Hypothalamus (tissue), 51 donors: ENCODE measurements at regions not wholly inside any gene's neighbourhood (a gene's known extent, or its start where the extent isn't known, plus 50 kb on each side); places are given as distances from the start of the nearest gene placed in this dataset.
A peak's percentile ranks its signal among the peaks of the same experiment; 100 is the strongest.
"Not testable (repeated sequence)": the region's sequence is repeated elsewhere in the genome, so short reads cannot be mapped to it uniquely, and the experiment has no call there.

Experiments
- DNase-seq, 51 donors: peaks; one replicate each; lab custom pipeline; 2025; lab: John Stamatoyannopoulos, UW

DNA sequence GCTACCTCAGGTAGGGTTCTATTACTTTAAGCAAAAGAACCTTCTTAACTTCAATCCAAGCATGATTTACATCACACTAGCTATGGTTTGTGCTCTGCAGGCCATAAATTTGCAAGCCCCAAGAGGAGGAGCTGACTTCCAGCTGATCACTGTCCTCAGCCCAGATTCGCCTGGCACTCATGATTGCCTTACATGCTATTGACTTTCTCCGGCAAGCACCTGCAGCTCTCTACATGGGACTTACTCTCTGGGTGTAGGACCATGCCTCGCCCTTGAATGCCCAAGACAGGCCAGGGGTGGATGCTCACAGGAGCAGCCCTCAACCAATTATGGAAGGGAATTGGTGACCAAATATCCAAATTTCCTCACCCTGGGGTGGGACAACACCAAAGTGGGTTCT lies 99.8 kb downstream of the ESM1 start:
- no peak for DNase-seq

DNA sequence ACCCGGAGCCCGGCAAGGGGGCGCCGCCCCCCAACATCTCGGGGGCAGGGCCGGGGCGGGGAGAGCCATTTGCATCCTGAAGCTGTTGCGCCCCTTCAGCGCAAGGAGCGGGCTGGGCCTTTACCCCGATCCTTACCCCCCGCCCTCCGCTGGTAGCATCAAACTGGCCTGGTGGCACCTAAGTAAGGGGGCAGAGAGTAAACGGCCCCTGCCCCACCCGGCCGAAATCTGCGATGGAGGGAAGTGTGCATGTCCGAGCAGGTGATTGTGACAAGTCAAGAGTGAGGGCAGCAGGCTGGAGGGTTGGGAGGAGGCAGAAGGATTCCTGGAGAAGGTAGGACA lies 101.2 kb downstream of the ESM1 start:
- no peak for DNase-seq

DNA sequence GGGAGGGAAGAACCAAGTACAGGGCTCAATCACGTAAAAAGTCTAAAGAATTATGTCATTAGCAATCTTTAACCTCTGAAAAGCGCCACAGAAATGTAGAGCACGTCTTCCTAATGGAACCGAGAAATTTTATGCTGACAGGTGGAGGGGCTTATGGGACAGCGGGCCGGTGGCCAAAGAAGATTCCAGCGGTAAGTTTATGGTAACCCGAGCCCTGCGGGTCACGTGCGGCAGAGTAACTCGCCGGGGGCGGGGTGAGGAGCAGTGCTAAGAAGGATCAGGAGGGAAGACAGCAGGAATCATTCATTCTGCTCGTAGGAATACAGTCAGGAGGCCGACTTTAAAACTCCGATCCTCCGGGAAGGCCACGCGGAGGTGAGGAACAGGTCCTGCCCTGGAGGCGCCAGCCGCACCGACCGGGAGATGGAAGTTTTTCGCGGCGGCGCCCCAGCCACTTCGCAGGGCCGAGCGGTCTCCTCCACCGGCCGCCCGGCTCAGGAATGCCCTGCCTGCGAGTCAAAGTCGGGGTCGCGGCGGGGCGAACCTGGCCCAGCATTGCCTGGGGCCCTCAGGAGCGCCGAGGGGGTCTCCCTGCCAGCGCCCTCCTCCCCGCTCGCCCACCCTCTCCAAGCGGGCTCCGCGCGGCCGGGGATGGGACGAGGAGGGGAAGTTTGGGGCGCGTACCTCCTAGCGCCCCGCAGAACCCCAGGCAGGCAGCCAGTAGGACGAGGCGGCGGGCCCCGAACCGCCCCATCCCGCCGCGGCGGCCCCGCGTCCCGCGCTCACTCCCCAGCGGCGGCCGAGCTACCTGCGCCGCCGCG lies 101.8 kb downstream of the ESM1 start:
- peak in 7 of 51 donors; percentile 2 to 26 (median 12) for DNase-seq

DNA sequence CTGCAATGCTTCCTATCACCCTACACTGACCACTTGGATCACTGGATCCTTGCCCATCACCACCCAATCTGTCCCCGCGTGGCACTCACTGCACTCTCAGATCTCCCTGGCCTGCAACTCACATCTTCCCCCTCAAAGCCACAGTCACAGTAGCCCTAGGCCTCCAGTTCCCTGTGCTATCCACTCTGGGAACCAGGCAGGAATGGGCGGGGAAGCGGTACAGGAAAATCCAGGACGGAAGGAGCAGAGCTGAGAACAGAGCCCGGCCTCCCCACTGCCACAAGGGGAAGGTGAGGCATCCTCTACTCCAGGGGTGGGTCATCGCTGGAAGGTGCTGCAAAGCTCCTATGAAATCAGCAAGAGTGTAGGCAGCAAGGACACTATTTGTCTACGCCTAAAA lies 102.6 kb downstream of the ESM1 start:
- DNase-seq = no peak

DNA sequence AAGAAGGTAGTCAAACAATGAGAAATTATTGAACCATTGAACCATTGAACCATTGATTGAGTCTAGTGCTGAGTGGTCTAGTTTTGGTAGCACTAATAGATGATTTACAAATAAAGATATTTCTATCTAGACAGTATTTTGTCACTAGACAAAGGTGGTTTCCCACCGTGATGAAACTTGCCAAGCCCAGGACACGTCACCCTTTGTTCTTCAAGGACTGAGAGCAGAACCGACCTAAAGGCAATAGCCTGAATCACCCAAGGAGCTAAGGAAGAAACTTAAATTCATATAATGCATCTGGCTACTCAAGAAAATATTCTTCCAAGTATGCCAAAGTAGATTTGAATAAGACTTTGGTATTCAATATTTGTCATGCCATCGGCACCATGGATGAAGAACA lies 103.3 kb downstream of the ESM1 start:
- no peak for DNase-seq

- no peak for DNase-seq
Measured at GRCh38 chr5:54881286-54882005, 103.9 kb downstream of the ESM1 start.

DNA sequence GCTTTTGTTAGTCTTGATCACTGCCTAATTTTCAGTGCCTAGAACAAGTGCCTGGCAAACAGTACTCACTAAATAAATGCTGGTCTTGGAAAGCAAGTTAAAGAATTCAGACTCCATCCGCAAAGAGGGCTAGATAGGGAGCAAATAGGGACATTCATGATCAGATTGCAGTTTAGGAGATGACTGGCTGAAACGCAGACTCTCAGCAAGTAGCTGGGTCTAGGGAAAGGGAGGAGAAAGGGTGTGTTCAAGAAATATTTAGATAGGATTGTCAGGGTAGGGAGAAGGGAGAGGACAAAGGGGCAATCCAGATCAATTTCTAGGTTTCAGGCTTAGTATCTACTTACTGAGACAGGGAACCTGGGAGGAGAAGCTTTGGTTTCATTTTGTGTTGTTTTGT lies 108.4 kb downstream of the ESM1 start:
- DNase-seq = no peak

DNA sequence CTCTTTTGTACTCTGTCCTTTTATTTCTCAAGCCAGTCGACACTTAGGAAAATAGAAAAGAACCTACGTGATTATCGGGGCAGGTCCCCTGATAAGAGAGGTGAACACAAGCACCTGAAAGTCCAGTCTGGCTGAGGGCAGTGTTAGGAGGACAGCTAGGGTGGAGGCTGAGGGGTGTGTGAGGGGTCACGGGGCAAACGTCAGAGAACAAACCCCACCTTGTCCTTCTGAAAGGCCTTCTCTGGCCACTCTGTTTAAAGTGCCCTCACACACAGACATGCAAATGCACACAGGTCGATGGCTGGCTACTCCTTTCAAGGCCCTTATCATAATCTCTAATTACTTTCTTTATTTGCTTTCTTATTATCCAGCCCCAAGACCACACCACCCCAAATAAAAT lies 108.8 kb downstream of the ESM1 start:
- no peak for DNase-seq

GRCh38 chr5:54874337-54875021 lies 110.9 kb downstream of the ESM1 start:
- no peak for DNase-seq

DNA sequence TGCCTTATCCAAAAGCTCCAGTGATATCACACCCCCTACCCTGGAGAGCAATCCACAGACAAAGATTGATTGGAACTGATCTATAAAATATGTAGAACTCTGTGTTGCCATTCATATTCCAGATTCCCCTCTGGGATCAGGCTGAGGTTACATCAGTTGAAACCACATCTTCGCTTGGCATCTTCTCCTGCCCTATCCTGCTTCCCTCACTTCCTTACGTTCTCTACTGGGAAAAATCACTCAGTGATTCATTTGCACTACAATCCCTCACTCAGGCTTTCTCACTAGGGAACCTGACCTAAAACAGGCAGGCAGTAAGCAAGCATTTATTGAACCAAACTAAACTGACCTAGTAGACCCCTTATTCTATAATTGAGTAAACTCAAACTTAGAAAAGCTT lies 111.7 kb downstream of the ESM1 start:
- no peak for DNase-seq

GRCh38 chr5:54872810-54873209 lies 112.6 kb downstream of the ESM1 start:
- DNase-seq = no peak

- DNase-seq = no peak
Measured at GRCh38 chr5:54870271-54870670, 115.1 kb downstream of the ESM1 start.

- DNase-seq = no peak
Measured at GRCh38 chr5:54869691-54870090, 115.7 kb downstream of the ESM1 start.

GRCh38 chr5:54868511-54869483 lies 116.6 kb downstream of the ESM1 start:
- DNase-seq = no peak

DNA sequence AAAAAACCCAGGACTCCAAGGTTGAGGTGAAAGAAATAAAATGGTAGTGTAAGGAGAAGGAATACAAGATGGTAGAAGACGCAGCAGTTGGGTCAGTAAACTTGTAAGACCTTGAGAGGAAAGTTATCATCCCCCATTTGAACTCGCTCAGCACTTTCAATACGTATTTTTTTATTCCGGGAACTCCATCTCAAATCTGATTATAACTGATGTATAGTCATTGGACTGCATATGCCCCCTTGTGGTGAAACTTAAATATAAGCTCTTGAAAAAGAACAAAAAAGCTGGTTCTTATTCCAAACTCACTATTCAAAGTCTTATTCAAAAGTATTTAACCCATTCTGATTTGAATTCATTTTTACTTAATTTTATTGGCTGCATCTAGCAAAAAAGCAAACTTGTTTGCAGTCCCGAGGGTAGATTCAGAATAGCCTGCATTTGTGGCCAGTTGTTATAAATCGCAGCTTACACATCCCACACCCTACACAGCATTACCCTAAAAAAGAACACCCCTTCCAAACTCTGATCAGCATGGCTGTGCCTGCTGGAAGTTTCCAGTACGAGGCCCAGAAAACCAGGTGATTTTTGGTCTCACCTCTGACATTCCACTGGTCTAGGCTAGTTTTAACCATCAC lies 118.0 kb downstream of the ESM1 start:
- DNase-seq = peak in 3 of 51 donors; percentile 1 to 39 (median 2)

DNA sequence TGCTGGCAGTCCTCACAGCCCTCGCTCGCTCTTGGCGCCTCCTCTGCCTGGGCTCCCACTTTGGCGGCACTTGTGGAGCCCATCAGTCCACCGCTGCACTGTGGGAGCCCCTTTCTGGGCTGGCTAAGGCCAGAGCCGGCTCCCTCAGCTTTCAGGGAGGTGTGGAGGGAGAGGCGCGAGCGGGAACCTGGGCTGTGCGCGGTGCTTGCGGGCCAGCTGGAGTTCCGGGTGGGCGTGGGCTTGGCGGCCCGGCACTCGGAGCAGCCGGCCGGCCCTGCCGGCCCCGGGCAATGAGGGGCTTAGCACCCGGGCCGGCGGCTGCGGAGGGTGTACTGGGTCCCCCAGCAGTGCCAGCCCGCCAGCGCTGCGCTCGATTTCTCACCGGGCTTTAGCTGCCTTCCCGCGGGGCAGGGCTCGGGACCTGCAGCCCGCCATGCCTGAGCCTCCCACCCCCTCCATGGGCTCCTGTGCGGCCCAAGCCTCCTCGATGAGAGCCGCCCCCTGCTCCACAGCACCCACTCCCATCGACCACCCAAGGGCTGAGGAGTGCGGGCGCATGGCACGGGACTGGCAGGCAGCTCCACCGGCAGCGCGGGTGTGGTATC lies 120.4 kb downstream of the ESM1 start:
- not testable (repeated sequence) for DNase-seq

GRCh38 chr5:54862036-54862435 lies 123.4 kb downstream of the ESM1 start:
- no peak for DNase-seq

GRCh38 chr5:54861212-54861894 lies 124.0 kb downstream of the ESM1 start:
- DNase-seq = no peak

GRCh38 chr5:54860321-54860720 lies 125.1 kb downstream of the ESM1 start:
- DNase-seq = no peak
